GM23248 (cell line): ENCODE measurements at regions not wholly inside any gene's neighbourhood (a gene's known extent, or its start where the extent isn't known, plus 50 kb on each side); places are given as distances from the start of the nearest gene placed in this dataset.

ENCODE experiments used
- EZH2 ChIP-seq: fragments of 200-600 bp; sonication (generic); IDR thresholded peaks from 2 replicates; pipeline ENCODE4 v1.6.1; 2018; ENCODE audit warnings: antibody characterized with exemption, mild to moderate bottlenecking; ENCODE audit not compliant: insufficient read depth, poor library complexity, severe bottlenecking
- EZH2phosphoT487 ChIP-seq: fragments of 200-600 bp; sonication (generic); IDR thresholded peaks from 2 replicates; pipeline ENCODE4 v1.6.1; 2018; ENCODE audit warnings: antibody characterized with exemption, moderate library complexity, mild to moderate bottlenecking, low read depth; ENCODE audit not compliant: insufficient read depth

GRCh38 chrX:69089203-69089602 is 76.0 kb downstream of the PJA1 start:
- no peak for TF ChIP-seq EZH2
- TF ChIP-seq EZH2phosphoT487: no peak
